Ascending aorta (tissue), 2 donors: ENCODE measurements at regions not wholly inside any gene's neighbourhood (a gene's known extent, or its start where the extent isn't known, plus 50 kb on each side); places are given as distances from the start of the nearest gene placed in this dataset.
A peak's percentile ranks its signal among the peaks of the same experiment; 100 is the strongest.
"Not testable (repeated sequence)": the region's sequence is repeated elsewhere in the genome, so short reads cannot be mapped to it uniquely, and the experiment has no call there.

Experiments
- DNase-seq, 2 donors: peaks; one replicate each; pipeline ENCODE4 v3.0.0-alpha.2; 2019; ENCODE audit warnings: low spot score in 2 of 2
- H3K27ac ChIP-seq, 2 donors: fragments of 200-600 bp; sonication (generic); one replicate each; pipeline ENCODE4 v1.5.1; 2016 to 2017; ENCODE audit warnings: mild to moderate bottlenecking in 1 of 2
- H3K27me3 ChIP-seq: fragments of 200-600 bp; sonication (generic); one replicate; pipeline ENCODE4 v1.5.1; 2017
- H3K36me3 ChIP-seq, 2 donors: fragments of 200-600 bp; sonication (generic); one replicate each; pipeline ENCODE4 v1.5.1; 2016
- H3K4me1 ChIP-seq, 2 donors: fragments of 200-600 bp; sonication (generic); one replicate each; pipeline ENCODE4 v1.5.1; 2016 to 2017; ENCODE audit warnings: mild to moderate bottlenecking in 1 of 2
- H3K4me3 ChIP-seq, 2 donors: fragments of 200-600 bp; sonication (generic); one replicate each; pipeline ENCODE4 v1.5.1; 2016 to 2017; ENCODE audit warnings: mild to moderate bottlenecking in 1 of 2
- H3K9me3 ChIP-seq, 2 donors: fragments of 200-600 bp; sonication (generic); one replicate each; pipeline ENCODE4 v1.5.1; 2016
- CTCF ChIP-seq, 3 experiments: fragments of 200-600 bp in 2 of 3; fragments of 450-650 bp in 1 of 3; sonication (generic) in 2 of 3; IDR thresholded peaks; one replicate each; pipeline ENCODE4 v1.5.1; 2016 to 2019; ENCODE audit warnings: antibody characterized with exemption in 3 of 3, mild to moderate bottlenecking in 1 of 3, moderate library complexity in 1 of 3
- intact Hi-C: fragments of 100-400 bp; cut with DNase I; formaldehyde crosslinking; loops from one replicate; pipeline ENCODE4 v1.15.1; 2023

DNA sequence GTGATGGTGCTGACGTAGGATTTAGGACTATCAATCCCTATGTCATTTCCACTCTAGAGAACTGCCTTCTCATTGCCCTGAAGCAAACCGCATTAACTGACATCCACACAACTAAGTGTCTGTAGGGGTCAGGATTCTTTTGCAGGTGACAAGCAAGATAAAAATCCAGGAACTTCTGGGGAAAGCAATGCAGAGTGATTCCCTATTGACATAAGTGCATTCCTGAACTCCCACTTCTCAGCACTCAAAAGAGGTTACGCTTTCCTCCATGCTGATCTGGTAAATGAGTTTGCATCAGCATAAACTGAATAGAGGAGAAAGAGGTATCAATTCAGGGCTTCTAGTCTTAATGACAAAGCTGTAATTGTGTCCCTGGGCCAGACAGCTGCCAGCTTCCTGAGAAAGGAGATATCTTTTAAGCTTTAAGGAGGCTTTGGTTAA, 224.6 kb upstream of the ISX start:
- no peak for DNase-seq
- Histone ChIP-seq H3K4me3 (no peak overlapping the region), H3K27ac (peak overlapping the region; percentile 18 to 19), H3K4me1 (no peaks in the 10 kb centered on the region), H3K36me3 (no peaks in the 10 kb centered on the region), H3K9me3 (no peaks in the 10 kb centered on the region), H3K27me3 (no peaks in the 10 kb centered on the region)
- intact Hi-C loops: no loop called here
- TF ChIP-seq CTCF (IDR thresholded peaks at IDR 0.05): no peak

- H3K4me3 ChIP-seq: no peak overlapping the region
- no peak for TF ChIP-seq CTCF (IDR thresholded peaks at IDR 0.05)
Measured at GRCh38 chr22:34841911-34842310, 224.0 kb upstream of the ISX start.

DNA sequence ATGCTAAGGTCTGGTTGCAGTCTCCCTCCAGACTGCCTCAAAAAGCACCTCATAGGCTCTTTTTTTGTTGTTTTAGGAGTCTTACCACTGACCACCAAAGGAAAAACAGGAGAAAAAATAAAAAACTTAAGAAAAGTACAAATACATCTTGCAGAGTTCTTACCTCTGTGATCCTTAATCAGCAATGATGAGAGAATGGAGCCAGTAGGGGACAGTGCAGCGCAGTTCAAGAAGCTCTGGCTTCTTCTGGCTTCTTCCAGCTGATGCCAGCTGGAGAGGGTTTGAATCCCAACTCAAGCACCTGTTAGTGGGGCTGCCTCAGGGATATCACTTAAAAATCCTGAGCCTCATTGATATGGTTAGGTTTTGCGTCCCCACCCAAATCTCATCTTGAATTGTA, 223.3 kb upstream of the ISX start:
- DNase-seq: no peak
- H3K4me3 ChIP-seq: no peak overlapping the region
- intact Hi-C loops: no loop called here

More at GRCh38 chr22:34841911-34842310, 224.0 kb upstream of the ISX start:
- H3K4me1 ChIP-seq: no peaks in the 10 kb centered on the region
- DNase-seq: no peak
- H3K27ac ChIP-seq: peak overlapping the region; percentile 12 to 18
- intact Hi-C loops: no loop called here
- no peaks in the 10 kb centered on the region for H3K36me3 ChIP-seq
- H3K9me3 ChIP-seq: no peaks in the 10 kb centered on the region
- H3K27me3 ChIP-seq: no peaks in the 10 kb centered on the region

GRCh38 chr22:34843743-34844142, 222.2 kb upstream of the ISX start:
- H3K9me3 ChIP-seq, H3K36me3 ChIP-seq, H3K4me3 ChIP-seq, DNase-seq, H3K27me3 ChIP-seq, H3K4me1 ChIP-seq, intact Hi-C loops, H3K27ac ChIP-seq: not testable (repeated sequence)

More for the DNA sequence above, 223.3 kb upstream of the ISX start:
- Histone ChIP-seq H3K36me3 (no peaks in the 10 kb centered on the region), H3K27ac (peak overlapping the region; percentile 6 to 12), H3K9me3 (no peaks in the 10 kb centered on the region), H3K27me3 (no peaks in the 10 kb centered on the region), H3K4me1 (no peaks in the 10 kb centered on the region)
- peak in 1 of 3 experiments; percentile 6 for TF ChIP-seq CTCF (IDR thresholded peaks at IDR 0.05)

DNA sequence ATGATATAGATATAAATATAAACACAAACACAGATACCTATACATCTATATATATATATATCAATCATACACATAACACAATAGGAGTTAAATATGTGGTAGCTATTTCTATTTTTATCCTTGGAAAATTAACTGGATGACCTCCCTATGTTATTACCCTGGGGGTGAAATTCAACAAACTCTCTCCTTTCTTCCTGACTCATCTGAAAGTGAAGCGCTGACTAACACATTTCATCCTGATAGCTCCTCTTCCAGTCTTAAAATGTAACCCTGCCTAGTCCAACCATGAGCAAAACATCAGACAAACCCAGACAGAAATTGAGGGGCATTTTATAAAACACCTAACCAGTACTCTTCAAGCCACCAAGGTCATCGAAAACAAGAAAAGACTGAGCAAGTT, 220.6 kb upstream of the ISX start:
- intact Hi-C loops: no loop called here
- Histone ChIP-seq H3K27ac (no peak overlapping the region), H3K27me3 (no peaks in the 10 kb centered on the region), H3K4me1 (no peaks in the 10 kb centered on the region), H3K9me3 (no peaks in the 10 kb centered on the region), H3K36me3 (no peaks in the 10 kb centered on the region), H3K4me3 (no peak overlapping the region)
- no peak for DNase-seq
- TF ChIP-seq CTCF (IDR thresholded peaks at IDR 0.05): no peak

GRCh38 chr22:34847072-34847471, 218.9 kb upstream of the ISX start:
- no peak overlapping the region for H3K4me3 ChIP-seq
- no peaks in the 10 kb centered on the region for H3K36me3 ChIP-seq
- H3K27me3 ChIP-seq: no peaks in the 10 kb centered on the region
- no peak overlapping the region for H3K27ac ChIP-seq
- no peak for DNase-seq
- H3K9me3 ChIP-seq: no peaks in the 10 kb centered on the region
- intact Hi-C loops: no loop called here
- H3K4me1 ChIP-seq: no peaks in the 10 kb centered on the region
- TF ChIP-seq CTCF (IDR thresholded peaks at IDR 0.05): no peak
